WERI-Rb-1 (cell line): ENCODE measurements at regions not wholly inside any gene's neighbourhood (a gene's known extent, or its start where the extent isn't known, plus 50 kb on each side); places are given as distances from the start of the nearest gene placed in this dataset.

Experiments
- DNase-seq: peaks from one replicate; pipeline ENCODE4 v3.0.0-alpha.2; 2020
- H3K27ac ChIP-seq: fragments of 250-450 bp; sonication (Bioruptor Pico); 2 replicates; pipeline ENCODE4 v1.5.1; 2020; ENCODE audit warnings: mild to moderate bottlenecking, moderate library complexity
- H3K27me3 ChIP-seq: fragments of 250-450 bp; sonication (Bioruptor Pico); 2 replicates; pipeline ENCODE4 v1.5.1; 2021; ENCODE audit warnings: mild to moderate bottlenecking, low read depth, moderate library complexity; ENCODE audit not compliant: insufficient read depth, severe bottlenecking
- H3K36me3 ChIP-seq: fragments of 250-450 bp; sonication (Bioruptor Pico); 2 replicates; pipeline ENCODE4 v1.5.1; 2020; ENCODE audit warnings: mild to moderate bottlenecking, moderate library complexity
- H3K4me3 ChIP-seq: 2 replicates; pipeline ENCODE4 v1.5.1; 2011; ENCODE audit warnings: low read depth, mild to moderate bottlenecking, control low read depth, low read length
- H3K9me3 ChIP-seq: fragments of 250-450 bp; sonication (Bioruptor Pico); 2 replicates; pipeline ENCODE4 v1.5.1; 2021; ENCODE audit warnings: mild to moderate bottlenecking, moderate library complexity; ENCODE audit not compliant: severe bottlenecking
- TF ChIP-seq, protein P1 (sequence below): IDR thresholded peaks from 2 replicates; pipeline ENCODE4 v1.5.1; 2011; ENCODE audit warnings: low read depth, mild to moderate bottlenecking, control low read depth, inconsistent platforms, low read length

DNA sequence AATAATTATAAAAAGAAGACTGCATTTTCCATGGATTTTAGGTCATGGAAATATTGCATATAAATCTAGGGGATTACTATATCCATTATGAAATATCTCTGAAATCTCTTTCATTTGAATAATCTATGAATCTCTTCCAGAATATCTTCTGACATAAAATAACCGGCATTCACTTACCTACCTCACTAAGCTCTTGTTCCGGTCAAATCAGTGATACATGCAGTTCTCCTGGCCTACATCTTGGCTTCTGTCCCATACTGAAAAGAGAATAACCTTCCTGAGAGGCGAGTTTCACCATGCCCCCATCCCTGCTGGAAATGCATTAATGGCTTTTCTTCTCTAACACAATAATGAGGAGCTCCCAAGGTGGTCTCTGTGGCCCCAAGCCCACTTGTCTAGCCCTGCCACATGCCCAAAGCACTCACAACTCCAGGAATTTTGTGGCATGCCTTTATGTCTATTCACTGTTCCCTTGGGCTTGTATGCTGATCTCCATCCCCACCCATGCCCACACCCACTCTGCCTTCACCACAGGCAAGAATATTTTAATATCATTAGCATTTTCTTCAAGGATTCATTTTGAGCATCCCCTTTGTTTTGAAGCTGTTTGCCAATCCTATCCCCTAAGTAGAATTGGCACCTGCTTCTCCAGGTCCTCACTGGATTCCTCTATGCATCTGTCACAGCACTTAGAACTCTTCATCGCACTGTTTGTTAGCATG lies 401.6 kb downstream of the COG6 start:
- H3K4me3 ChIP-seq, result no peak overlapping the region
- H3K27ac ChIP-seq, result no peak overlapping the region
- H3K27me3 ChIP-seq, result no peaks in the 10 kb centered on the region
- TF ChIP-seq, protein P1, sequence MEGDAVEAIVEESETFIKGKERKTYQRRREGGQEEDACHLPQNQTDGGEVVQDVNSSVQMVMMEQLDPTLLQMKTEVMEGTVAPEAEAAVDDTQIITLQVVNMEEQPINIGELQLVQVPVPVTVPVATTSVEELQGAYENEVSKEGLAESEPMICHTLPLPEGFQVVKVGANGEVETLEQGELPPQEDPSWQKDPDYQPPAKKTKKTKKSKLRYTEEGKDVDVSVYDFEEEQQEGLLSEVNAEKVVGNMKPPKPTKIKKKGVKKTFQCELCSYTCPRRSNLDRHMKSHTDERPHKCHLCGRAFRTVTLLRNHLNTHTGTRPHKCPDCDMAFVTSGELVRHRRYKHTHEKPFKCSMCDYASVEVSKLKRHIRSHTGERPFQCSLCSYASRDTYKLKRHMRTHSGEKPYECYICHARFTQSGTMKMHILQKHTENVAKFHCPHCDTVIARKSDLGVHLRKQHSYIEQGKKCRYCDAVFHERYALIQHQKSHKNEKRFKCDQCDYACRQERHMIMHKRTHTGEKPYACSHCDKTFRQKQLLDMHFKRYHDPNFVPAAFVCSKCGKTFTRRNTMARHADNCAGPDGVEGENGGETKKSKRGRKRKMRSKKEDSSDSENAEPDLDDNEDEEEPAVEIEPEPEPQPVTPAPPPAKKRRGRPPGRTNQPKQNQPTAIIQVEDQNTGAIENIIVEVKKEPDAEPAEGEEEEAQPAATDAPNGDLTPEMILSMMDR, result no peak
- H3K9me3 ChIP-seq, result no peaks in the 10 kb centered on the region
- no peak for DNase-seq
- H3K36me3 ChIP-seq, result no peaks in the 10 kb centered on the region

- no peak for DNase-seq
- no peak overlapping the region for H3K27ac ChIP-seq
- H3K36me3 ChIP-seq, result no peaks in the 10 kb centered on the region
- H3K4me3 ChIP-seq, result no peak overlapping the region
- H3K9me3 ChIP-seq, result no peaks in the 10 kb centered on the region
- TF ChIP-seq, protein P1, result no peak
- H3K27me3 ChIP-seq, result no peaks in the 10 kb centered on the region
These were observed 403.3 kb downstream of the COG6 start for GRCh38 chr13:40058757-40059236.

DNA sequence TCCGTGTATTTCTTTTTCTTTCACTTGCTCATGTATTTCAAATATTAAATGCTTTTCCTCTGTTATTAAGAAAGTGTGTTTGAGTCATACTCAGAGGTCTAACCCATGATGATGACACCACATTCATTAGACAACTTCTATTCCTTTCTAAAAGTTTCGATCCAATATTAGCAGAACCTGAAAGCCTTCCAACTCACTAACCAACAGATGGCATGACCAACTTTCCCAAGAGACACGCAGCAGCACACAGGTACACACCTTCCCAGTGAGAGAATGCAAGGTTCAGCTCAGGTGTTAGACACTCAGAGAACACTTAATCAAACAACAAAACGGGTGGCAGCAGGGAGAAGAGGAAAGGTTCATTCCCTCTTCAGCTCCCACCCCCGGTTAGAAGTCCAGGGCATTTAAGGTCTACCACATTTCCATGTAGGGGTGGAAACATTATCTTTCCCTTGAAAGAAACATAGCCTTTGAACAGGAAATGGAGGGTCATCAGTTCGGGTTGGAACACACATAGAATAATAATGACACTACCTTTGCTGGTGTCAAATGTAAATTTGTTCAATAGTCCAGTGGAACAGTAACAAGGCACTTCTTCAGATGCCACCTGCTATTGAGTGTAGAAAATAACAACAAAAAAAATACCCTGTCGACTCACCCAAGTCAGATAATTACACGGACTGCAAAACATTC lies 404.2 kb downstream of the COG6 start:
- no peak for DNase-seq
- H3K4me3 ChIP-seq, result no peak overlapping the region
- H3K27me3 ChIP-seq, result no peaks in the 10 kb centered on the region
- H3K9me3 ChIP-seq, result no peaks in the 10 kb centered on the region
- no peaks in the 10 kb centered on the region for H3K36me3 ChIP-seq
- no peak overlapping the region for H3K27ac ChIP-seq
- TF ChIP-seq, protein P1, result no peak

DNA sequence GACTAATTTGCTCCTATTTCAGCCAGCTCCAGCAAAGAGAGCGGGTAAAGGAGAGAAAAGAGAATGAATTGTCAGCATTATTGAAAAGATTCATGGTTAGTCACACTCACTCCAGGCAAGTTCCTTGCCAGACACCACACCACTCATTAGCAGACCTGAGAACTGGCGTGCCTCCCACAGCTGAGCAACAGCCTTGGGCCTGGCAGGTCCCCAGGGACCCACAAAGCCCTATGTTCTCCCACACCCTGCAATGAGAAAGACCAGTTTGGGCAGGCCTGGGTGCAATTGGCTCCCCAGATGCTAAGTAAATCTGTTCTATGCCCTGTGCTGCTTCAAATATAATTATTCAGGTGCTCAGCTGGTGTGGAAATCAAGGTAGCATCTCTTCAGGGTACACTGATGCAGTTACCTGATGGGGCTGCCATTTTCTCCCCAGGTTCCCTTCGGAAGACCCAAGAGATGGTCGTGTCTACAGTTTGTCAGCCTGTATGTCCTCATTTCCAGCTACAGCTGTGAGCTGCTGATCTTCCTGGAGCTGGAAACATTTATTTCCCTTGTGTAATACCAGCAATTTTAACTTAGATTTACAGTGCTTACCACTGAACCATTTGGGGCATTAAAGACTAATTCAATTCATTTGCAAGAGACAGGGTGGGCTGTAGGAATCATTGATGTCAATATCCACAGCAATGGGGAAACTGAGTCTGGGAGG lies 405.0 kb downstream of the COG6 start:
- Histone ChIP-seq H3K4me3 (no peak overlapping the region), H3K36me3 (no peaks in the 10 kb centered on the region), H3K27ac (no peak overlapping the region), H3K9me3 (no peaks in the 10 kb centered on the region), H3K27me3 (no peaks in the 10 kb centered on the region)
- TF ChIP-seq, protein P1, result no peak
- DNase-seq, result no peak

- H3K4me3 ChIP-seq, result no peak overlapping the region
- no peak for DNase-seq
- H3K36me3 ChIP-seq, result no peaks in the 10 kb centered on the region
- no peaks in the 10 kb centered on the region for H3K27me3 ChIP-seq
- no peaks in the 10 kb centered on the region for H3K9me3 ChIP-seq
- no peak overlapping the region for H3K27ac ChIP-seq
- TF ChIP-seq, protein P1, result no peak
These were observed 406.3 kb downstream of the COG6 start for GRCh38 chr13:40061466-40062450.
